ENCODE measurements at regions not wholly inside any gene's neighbourhood (a gene's known extent, or its start where the extent isn't known, plus 50 kb on each side); places are given as distances from the start of the nearest gene placed in this dataset.

GRCh38 chr4:133823177-133823576 lies 378.4 kb downstream of the PABPC4L start:
- no peak for DNase-seq
- Histone ChIP-seq H3K4me1 (no peaks in the 10 kb centered on the region), H3K4me3 (no peak overlapping the region), H3K9me3 (no peaks in the 10 kb centered on the region), H3K36me3 (no peaks in the 10 kb centered on the region), H3K27ac (no peak overlapping the region), H3K27me3 (no peaks in the 10 kb centered on the region)
- WGBS, 2 donors (ENCODE audit: low coverage in 1 of 2): 57 to 67% methylated on average over 2 to 3 of the region's 3 CpGs
- TF ChIP-seq POLR2A (IDR thresholded peaks at IDR 0.05) (no peak), EP300 (IDR thresholded peaks at IDR 0.05; ENCODE audit: low read depth) (no peak)
- intact Hi-C loops (cut with DNase I; ENCODE audit: low total_unique reads) (no loop called here), in situ Hi-C loops (cut with MboI; ENCODE audit: low pct_ligation_motif_present in 1 of 4, low pct_unique_long_range_greater_than_20kb in 1 of 4, low sequenced_read_pairs in 3 of 4) (no loop called here)

GRCh38 chr4:133812954-133813353 lies 388.6 kb downstream of the PABPC4L start:
- in situ Hi-C loops (cut with MboI; ENCODE audit: low pct_ligation_motif_present in 1 of 4, low pct_unique_long_range_greater_than_20kb in 1 of 4, low sequenced_read_pairs in 3 of 4): no loop called here
- intact Hi-C loops (cut with DNase I; ENCODE audit: low total_unique reads): no loop called here

GRCh38 chr4:133812236-133812635 lies 389.4 kb downstream of the PABPC4L start:
- TF ChIP-seq POLR2A (IDR thresholded peaks at IDR 0.05) (no peak), POLR2AphosphoS5 (IDR thresholded peaks at IDR 0.05) (no peak), CTCF (IDR thresholded peaks at IDR 0.05) (no peak), EP300 (IDR thresholded peaks at IDR 0.05; ENCODE audit: low read depth) (no peak)
- H3K27me3 ChIP-seq: no peaks in the 10 kb centered on the region
- DNase-seq: no peak
- H3K4me1 ChIP-seq: no peaks in the 10 kb centered on the region
- in situ Hi-C loops (cut with MboI; ENCODE audit: low pct_ligation_motif_present in 1 of 4, low pct_unique_long_range_greater_than_20kb in 1 of 4, low sequenced_read_pairs in 3 of 4): no loop called here
- no peak overlapping the region for H3K27ac ChIP-seq
- no peaks in the 10 kb centered on the region for H3K36me3 ChIP-seq
- intact Hi-C loops (cut with DNase I; ENCODE audit: low total_unique reads): no loop called here
- H3K9me3 ChIP-seq: no peaks in the 10 kb centered on the region
- no peak overlapping the region for H3K4me3 ChIP-seq

More at GRCh38 chr4:133812954-133813353, 388.6 kb downstream of the PABPC4L start:
- Histone ChIP-seq H3K27me3 (no peaks in the 10 kb centered on the region), H3K36me3 (no peaks in the 10 kb centered on the region), H3K4me1 (no peaks in the 10 kb centered on the region), H3K9me3 (no peaks in the 10 kb centered on the region), H3K27ac (no peak overlapping the region), H3K4me3 (no peak overlapping the region)
- TF ChIP-seq EP300 (IDR thresholded peaks at IDR 0.05; ENCODE audit: low read depth) (no peak), CTCF (IDR thresholded peaks at IDR 0.05) (no peak), POLR2AphosphoS5 (IDR thresholded peaks at IDR 0.05) (no peak), POLR2A (IDR thresholded peaks at IDR 0.05) (no peak)
- DNase-seq: no peak
- WGBS, 2 donors (ENCODE audit: low coverage in 1 of 2): 35 to 52% methylated on average over 2 of the region's 2 CpGs

GRCh38 chr4:133808151-133808550 lies 393.4 kb downstream of the PABPC4L start:
- no peak for DNase-seq
- in situ Hi-C loops (cut with MboI; ENCODE audit: low pct_ligation_motif_present in 1 of 4, low pct_unique_long_range_greater_than_20kb in 1 of 4, low sequenced_read_pairs in 3 of 4): no loop called here
- Histone ChIP-seq H3K27me3 (no peaks in the 10 kb centered on the region), H3K4me3 (no peak overlapping the region), H3K36me3 (no peaks in the 10 kb centered on the region), H3K4me1 (no peaks in the 10 kb centered on the region), H3K9me3 (no peaks in the 10 kb centered on the region), H3K27ac (no peak overlapping the region)
- 33 to 49% methylated on average over 3 of the region's 3 CpGs for WGBS, 2 donors (ENCODE audit: low coverage in 1 of 2)
- intact Hi-C loops (cut with DNase I; ENCODE audit: low total_unique reads): no loop called here
- TF ChIP-seq CTCF (IDR thresholded peaks at IDR 0.05): no peak

- no peak for DNase-seq
- no peak for TF ChIP-seq CTCF (IDR thresholded peaks at IDR 0.05)
- TF ChIP-seq POLR2A (IDR thresholded peaks at IDR 0.05): no peak
- no peak for TF ChIP-seq POLR2AphosphoS5 (IDR thresholded peaks at IDR 0.05)
- no peak for TF ChIP-seq EP300 (IDR thresholded peaks at IDR 0.05; ENCODE audit: low read depth)
- H3K4me1 ChIP-seq: no peaks in the 10 kb centered on the region
- no peaks in the 10 kb centered on the region for H3K9me3 ChIP-seq
- 90 to 91% methylated on average over 2 of the region's 2 CpGs for WGBS, 2 donors (ENCODE audit: low coverage in 1 of 2)
- intact Hi-C loops (cut with DNase I; ENCODE audit: low total_unique reads) (no loop called here), in situ Hi-C loops (cut with MboI; ENCODE audit: low pct_ligation_motif_present in 1 of 4, low pct_unique_long_range_greater_than_20kb in 1 of 4, low sequenced_read_pairs in 3 of 4) (no loop called here)
- no peaks in the 10 kb centered on the region for H3K36me3 ChIP-seq
- H3K27ac ChIP-seq: no peak overlapping the region
- H3K4me3 ChIP-seq: no peak overlapping the region
- no peaks in the 10 kb centered on the region for H3K27me3 ChIP-seq
Measured at GRCh38 chr4:133803341-133803740, 398.2 kb downstream of the PABPC4L start.
